BJ (cell line): ENCODE measurements at regions not wholly inside any gene's neighbourhood (a gene's known extent, or its start where the extent isn't known, plus 50 kb on each side); places are given as distances from the start of the nearest gene placed in this dataset.

Experiments
- CTCF ChIA-PET: fragments of 350-600 bp; formaldehyde crosslinking; extraction: SDS; loops from one replicate; lab custom pipeline; 2021; ENCODE audit warnings: antibody characterized with exemption, inconsistent platforms; lab: Yijun Ruan, JAX
- POLR2A ChIA-PET: fragments of 300-600 bp; sonication (Branson Sonifier 250); formaldehyde crosslinking; extraction: SDS; loops from one replicate; lab custom pipeline; 2021; ENCODE audit warnings: antibody characterized with exemption; lab: Charles Lee
- DNase-seq: peaks from one replicate; pipeline ENCODE4 v3.0.0-alpha.2; 2011; ENCODE audit warnings: low read depth
- H3K27me3 ChIP-seq: 2 replicates; pipeline ENCODE4 v1.6.0; 2011; ENCODE audit warnings: low read length; ENCODE audit not compliant: control insufficient read depth, insufficient read depth
- H3K36me3 ChIP-seq: 2 replicates; pipeline ENCODE4 v1.5.1; 2011; ENCODE audit warnings: low read length; ENCODE audit not compliant: control insufficient read depth, insufficient read depth
- H3K4me3 ChIP-seq: 2 replicates; pipeline ENCODE4 v1.5.1; 2011; ENCODE audit warnings: low read depth, mild to moderate bottlenecking, control low read depth, low read length
- CTCF ChIP-seq: IDR thresholded peaks from 2 replicates; pipeline ENCODE4 v1.5.1; 2011; ENCODE audit warnings: low read depth, mild to moderate bottlenecking, control low read depth, inconsistent platforms, low read length, moderate library complexity; ENCODE audit not compliant: insufficient read depth

GRCh38 chr4:1506956-1507721 is 100.9 kb upstream of the NKX1-1 start:
- no peak for TF ChIP-seq CTCF
- H3K27me3 ChIP-seq, result peaks cover 10% of the 10 kb centered on the region
- H3K36me3 ChIP-seq, result no peaks in the 10 kb centered on the region
- POLR2A ChIA-PET, result no interaction called here
- H3K4me3 ChIP-seq, result no peak overlapping the region
- CTCF ChIA-PET, result interaction anchor here (1.6 kb wide), 1 partner anchor 41 kb away, joined by 7 read pairs; no protein-coding TSS in a partner anchor
- DNase-seq, result no peak

- DNase-seq, result no peak
- ChIA-PET POLR2A (no interaction called here), CTCF (interaction anchor here (1.0 kb wide), 1 partner anchor 43 kb away, joined by 3 read pairs; no protein-coding TSS in a partner anchor)
- no peak for TF ChIP-seq CTCF
- Histone ChIP-seq H3K4me3 (no peak overlapping the region), H3K36me3 (no peaks in the 10 kb centered on the region), H3K27me3 (peaks cover 10% of the 10 kb centered on the region)
Observed at GRCh38 chr4:1505511-1506460, 99.5 kb upstream of the NKX1-1 start.

- TF ChIP-seq CTCF, result no peak
- H3K4me3 ChIP-seq, result no peak overlapping the region
- ChIA-PET CTCF (interaction anchor here (0.9 kb wide), 1 partner anchor 45 kb away, joined by 4 read pairs; no protein-coding TSS in a partner anchor), POLR2A (no interaction called here)
- no peak for DNase-seq
- peaks cover 10% of the 10 kb centered on the region for H3K27me3 ChIP-seq
- H3K36me3 ChIP-seq, result no peaks in the 10 kb centered on the region
Observed at GRCh38 chr4:1504595-1505500, 98.6 kb upstream of the NKX1-1 start.

- H3K4me3 ChIP-seq, result no peak overlapping the region
- H3K27me3 ChIP-seq, result peaks cover 4% of the 10 kb centered on the region; the same call in 1 of the 2 replicates
- POLR2A ChIA-PET, result no interaction called here
- CTCF ChIA-PET, result interaction anchor here (0.7 to 0.9 kb wide), 2 partner anchors 9 to 46 kb away, joined by 3 to 4 read pairs; no protein-coding TSS in a partner anchor
- H3K36me3 ChIP-seq, result no peaks in the 10 kb centered on the region
- TF ChIP-seq CTCF, result no peak
- DNase-seq, result no peak
Observed at GRCh38 chr4:1503583-1504471, 97.6 kb upstream of the NKX1-1 start.
